Psoas muscle (tissue), 7 donors: ENCODE measurements at regions not wholly inside any gene's neighbourhood (a gene's known extent, or its start where the extent isn't known, plus 50 kb on each side); places are given as distances from the start of the nearest gene placed in this dataset.

ENCODE experiments used
- ATAC-seq, 4 donors: fragments of 200-7000 bp; cut with Tn5 transposase; one replicate each; pipeline ENCODE4 v1.9.1; 2020; ENCODE audit warnings: moderate library complexity in 3 of 4, mild to moderate bottlenecking in 2 of 4
- DNase-seq, 2 donors: peaks; one replicate each; pipeline ENCODE4 v3.0.0-alpha.2; 2020
- H3K27ac ChIP-seq: fragments of 200-600 bp; one replicate; pipeline ENCODE4 v1.8.0; 2022
- H3K27me3 ChIP-seq, 3 donors: fragments of 200-600 bp in 1 of 3; one replicate each; pipeline versions ENCODE4 v1.6.1 to v1.8.0; 2013 to 2022; ENCODE audit warnings: low read length in 2 of 3, mild to moderate bottlenecking in 2 of 3, moderate library complexity in 1 of 3; ENCODE audit not compliant: insufficient read depth in 3 of 3
- H3K36me3 ChIP-seq, 2 donors: fragments of 200-600 bp in 1 of 2; one replicate each; pipeline versions ENCODE4 v1.6.1 to v1.8.0; 2013 to 2022; ENCODE audit warnings: low read depth in 1 of 2, mild to moderate bottlenecking in 1 of 2, moderate library complexity in 1 of 2; ENCODE audit not compliant: insufficient read depth in 1 of 2
- H3K4me1 ChIP-seq: fragments of 200-600 bp; one replicate; pipeline ENCODE4 v1.8.0; 2022
- H3K4me3 ChIP-seq: fragments of 200-600 bp; one replicate; pipeline ENCODE4 v1.8.0; 2022; ENCODE audit warnings: mild to moderate bottlenecking
- H3K9me3 ChIP-seq: fragments of 200-600 bp; one replicate; pipeline ENCODE4 v1.8.0; 2022
- WGBS, 3 donors: extraction: QIAGEN DNeasy Blood & Tissue Kit; methylation state at CpG; one replicate each; pipeline versions ENCODE4 v1.1.6 to v1.1.7; 2013; 5-methylcytosine and 5-hydroxymethylcytosine counted together
- intact Hi-C, 2 donors: fragments of 100-400 bp; cut with DNase I; formaldehyde crosslinking; loops; one replicate each; pipeline versions ENCODE4 v1.11.0 to v1.14.2; 2022
- TF ChIP-seq, protein P1 (sequence below): fragments of 200-600 bp; IDR thresholded peaks from one replicate; pipeline ENCODE4 v1.8.0; 2022; ENCODE audit warnings: antibody characterized with exemption
- donor health status: healthy with polysubstance abuse.
- donor health status: DM: no; HTN: no; CAD: no; lungs with moderate emphysema.
- donor health status: Bipolar disorder and iron deficiency.
- donor health status: healthy.
- donor health status: DM: yes; HTN: yes; CAD: no.
- donor health status: DM: no; HTN: no; CAD: no.
- donor health status: DM: yes; HTN: yes; CAD: no.

DNA sequence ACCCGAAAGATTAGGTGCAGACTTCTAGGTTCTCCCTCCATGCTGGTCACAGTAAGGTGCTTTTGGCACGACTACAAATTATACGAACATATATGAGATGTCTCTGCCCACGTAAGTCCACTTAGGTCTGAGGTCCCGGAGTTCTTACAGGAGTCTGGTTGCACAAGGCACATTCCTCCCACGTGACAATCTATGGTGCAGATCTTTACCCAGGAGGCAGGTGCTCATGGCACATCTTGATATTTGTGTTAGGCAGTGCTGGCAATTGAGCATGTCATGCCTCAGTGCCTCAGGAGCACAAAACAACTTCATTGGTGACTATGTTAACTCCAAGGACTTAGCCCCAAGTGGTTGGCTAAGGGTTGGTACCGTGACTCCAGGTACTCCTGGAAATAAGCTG lies 92.0 kb upstream of the AMN1 start:
- Histone ChIP-seq H3K4me1 (no peaks in the 10 kb centered on the region), H3K36me3 (no peaks in the 10 kb centered on the region), H3K9me3 (no peaks in the 10 kb centered on the region), H3K4me3 (no peak overlapping the region), H3K27me3 (no peaks in the 10 kb centered on the region), H3K27ac (no peak overlapping the region)
- no peak for DNase-seq
- TF ChIP-seq, protein P1, sequence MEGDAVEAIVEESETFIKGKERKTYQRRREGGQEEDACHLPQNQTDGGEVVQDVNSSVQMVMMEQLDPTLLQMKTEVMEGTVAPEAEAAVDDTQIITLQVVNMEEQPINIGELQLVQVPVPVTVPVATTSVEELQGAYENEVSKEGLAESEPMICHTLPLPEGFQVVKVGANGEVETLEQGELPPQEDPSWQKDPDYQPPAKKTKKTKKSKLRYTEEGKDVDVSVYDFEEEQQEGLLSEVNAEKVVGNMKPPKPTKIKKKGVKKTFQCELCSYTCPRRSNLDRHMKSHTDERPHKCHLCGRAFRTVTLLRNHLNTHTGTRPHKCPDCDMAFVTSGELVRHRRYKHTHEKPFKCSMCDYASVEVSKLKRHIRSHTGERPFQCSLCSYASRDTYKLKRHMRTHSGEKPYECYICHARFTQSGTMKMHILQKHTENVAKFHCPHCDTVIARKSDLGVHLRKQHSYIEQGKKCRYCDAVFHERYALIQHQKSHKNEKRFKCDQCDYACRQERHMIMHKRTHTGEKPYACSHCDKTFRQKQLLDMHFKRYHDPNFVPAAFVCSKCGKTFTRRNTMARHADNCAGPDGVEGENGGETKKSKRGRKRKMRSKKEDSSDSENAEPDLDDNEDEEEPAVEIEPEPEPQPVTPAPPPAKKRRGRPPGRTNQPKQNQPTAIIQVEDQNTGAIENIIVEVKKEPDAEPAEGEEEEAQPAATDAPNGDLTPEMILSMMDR, result no peak
- ATAC-seq, result no peak
- intact Hi-C loops, result no loop called here
- 86 to 88% (median 86%) methylated on average over 7 of the region's 7 CpGs for WGBS, 3 donors

DNA sequence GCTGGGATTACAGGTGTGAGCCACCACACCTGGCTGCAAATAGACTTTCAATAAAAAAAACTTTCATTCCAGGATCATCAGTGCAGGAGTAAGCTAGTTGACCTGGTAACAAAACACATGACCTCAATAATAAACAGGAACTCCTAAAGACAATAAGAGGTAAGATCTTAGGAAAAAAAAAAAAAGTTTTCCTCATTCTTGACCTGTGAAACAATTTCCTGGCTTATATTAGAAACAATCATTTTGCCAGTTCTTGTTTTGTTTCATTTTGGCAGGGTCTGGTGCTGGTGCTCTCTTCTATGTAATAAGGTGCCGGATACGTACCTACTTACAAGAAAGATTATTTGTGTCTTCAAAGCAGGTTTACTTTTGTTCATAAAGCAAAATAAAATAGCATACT lies 90.6 kb upstream of the AMN1 start:
- WGBS, 3 donors, result 71 to 79% (median 73%) methylated on average over 2 of the region's 2 CpGs
- intact Hi-C loops, result no loop called here
- Histone ChIP-seq H3K4me3 (no peak overlapping the region), H3K4me1 (no peaks in the 10 kb centered on the region), H3K27ac (no peak overlapping the region), H3K36me3 (no peaks in the 10 kb centered on the region), H3K9me3 (no peaks in the 10 kb centered on the region), H3K27me3 (no peaks in the 10 kb centered on the region)
- ATAC-seq (no peak), DNase-seq (no peak)
- TF ChIP-seq, protein P1, result no peak

DNA sequence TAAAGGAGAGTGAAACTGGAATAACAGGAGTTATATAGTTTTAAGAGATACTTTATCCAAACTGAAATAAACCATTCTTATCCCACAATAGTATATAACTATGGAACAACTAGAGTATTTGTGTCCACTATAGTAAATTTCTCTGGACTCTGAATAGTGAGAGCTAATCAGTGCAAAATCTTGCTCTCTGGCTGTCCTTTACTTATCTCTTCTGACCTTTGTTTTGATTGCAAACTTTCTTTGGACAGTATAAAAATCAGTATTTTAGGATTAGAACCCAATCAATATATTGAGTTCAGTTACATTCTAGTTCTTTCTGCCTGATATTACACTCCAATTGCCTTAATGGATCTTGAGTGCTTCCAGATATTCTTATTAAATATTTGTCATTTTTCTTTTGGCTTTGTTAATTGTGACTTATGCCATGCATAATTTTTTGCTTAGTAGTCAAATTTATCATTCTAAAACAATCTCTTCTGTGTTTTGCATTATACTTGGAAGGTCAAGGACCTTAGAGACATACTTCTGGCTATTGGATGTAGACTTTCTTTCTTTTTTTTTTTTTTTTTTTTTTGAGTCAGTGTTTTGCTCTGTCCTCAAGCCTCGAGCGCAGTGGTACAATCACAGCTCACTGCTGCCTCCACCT lies 89.9 kb upstream of the AMN1 start:
- Histone ChIP-seq H3K9me3 (no peaks in the 10 kb centered on the region), H3K36me3 (no peaks in the 10 kb centered on the region), H3K4me1 (no peaks in the 10 kb centered on the region), H3K27me3 (no peaks in the 10 kb centered on the region), H3K27ac (no peak overlapping the region), H3K4me3 (no peak overlapping the region)
- no peak for DNase-seq
- TF ChIP-seq, protein P1, result no peak
- intact Hi-C loops, result no loop called here
- no peak for ATAC-seq
- WGBS, 3 donors, result 20 to 62% (median 54%) methylated on average over 2 of the region's 2 CpGs

DNA sequence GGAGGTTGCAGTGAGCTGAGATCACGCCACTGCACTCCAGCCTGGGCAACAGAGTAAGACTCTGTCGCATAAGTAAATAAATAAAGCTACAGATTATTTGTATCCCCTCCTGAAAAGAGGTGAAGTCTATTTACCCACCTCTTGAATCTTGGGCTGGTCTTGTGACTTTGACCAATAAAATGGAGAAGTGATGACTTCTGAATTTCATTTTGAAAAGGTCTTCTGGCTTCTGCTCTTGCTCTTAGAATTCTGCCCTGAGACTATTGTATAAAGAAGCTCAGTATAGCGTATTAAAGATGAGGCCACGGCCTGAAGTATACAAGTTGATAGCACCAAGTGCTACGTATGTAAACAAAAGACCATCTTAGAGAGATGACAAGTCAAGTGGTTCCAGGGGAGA lies 88.3 kb upstream of the AMN1 start:
- no peak for ATAC-seq
- no peaks in the 10 kb centered on the region for H3K27me3 ChIP-seq
- H3K36me3 ChIP-seq, result no peaks in the 10 kb centered on the region
- no peaks in the 10 kb centered on the region for H3K9me3 ChIP-seq
- intact Hi-C loops, result no loop called here
- TF ChIP-seq, protein P1, result no peak
- no peaks in the 10 kb centered on the region for H3K4me1 ChIP-seq
- H3K27ac ChIP-seq, result no peak overlapping the region
- WGBS, 3 donors, result 37 to 87% (median 70%) methylated on average over 5 of the region's 5 CpGs
- no peak overlapping the region for H3K4me3 ChIP-seq
- no peak for DNase-seq

DNA sequence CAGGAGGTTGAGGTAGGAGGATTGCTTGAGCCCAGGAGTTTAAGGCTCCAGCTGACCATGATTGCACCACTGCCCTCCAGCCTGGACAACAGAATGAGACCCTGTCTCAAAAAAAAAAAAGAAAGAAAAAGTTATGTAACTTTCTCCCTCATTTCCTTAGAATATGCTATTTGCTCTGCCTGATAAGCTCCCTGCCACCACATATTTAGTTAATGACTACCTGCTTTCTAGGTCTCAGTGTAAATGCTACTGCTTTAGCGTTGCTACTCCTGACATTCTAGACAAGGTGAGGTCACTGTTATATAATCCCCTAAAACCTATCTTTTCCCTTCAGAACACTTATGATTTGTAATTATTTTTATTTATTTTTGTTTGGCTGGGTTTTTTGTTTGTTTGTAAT lies 86.3 kb upstream of the AMN1 start:
- intact Hi-C loops, result no loop called here
- 53 to 57% (median 56%) methylated on average over 1 of the region's 1 CpG for WGBS, 3 donors
- no peaks in the 10 kb centered on the region for H3K4me1 ChIP-seq
- DNase-seq (no peak), ATAC-seq (no peak)
- no peaks in the 10 kb centered on the region for H3K36me3 ChIP-seq
- TF ChIP-seq, protein P1, result no peak
- no peak overlapping the region for H3K27ac ChIP-seq
- no peaks in the 10 kb centered on the region for H3K27me3 ChIP-seq
- H3K4me3 ChIP-seq, result no peak overlapping the region
- no peaks in the 10 kb centered on the region for H3K9me3 ChIP-seq
